Kidney epithelial cell (primary cell): ENCODE measurements at regions not wholly inside any gene's neighbourhood (a gene's known extent, or its start where the extent isn't known, plus 50 kb on each side); places are given as distances from the start of the nearest gene placed in this dataset.
A peak's percentile ranks its signal among the peaks of the same experiment; 100 is the strongest.

ENCODE experiments used
- DNase-seq: peaks from one replicate; pipeline ENCODE4 v3.0.0-alpha.2; 2010; ENCODE audit warnings: low read depth
- H3K27me3 ChIP-seq: 2 replicates; pipeline ENCODE4 v1.6.0; 2011; ENCODE audit warnings: low read length; ENCODE audit not compliant: control insufficient read depth, insufficient read depth
- H3K36me3 ChIP-seq: 2 replicates; pipeline ENCODE4 v1.5.1; 2011; ENCODE audit warnings: low read length; ENCODE audit not compliant: control insufficient read depth, insufficient read depth
- H3K4me3 ChIP-seq: 2 replicates; pipeline ENCODE4 v1.5.1; 2011; ENCODE audit warnings: low read depth, mild to moderate bottlenecking, control low read depth, low read length
- CTCF ChIP-seq: IDR thresholded peaks from 2 replicates; pipeline ENCODE4 v1.5.1; 2011; ENCODE audit warnings: mild to moderate bottlenecking, moderate library complexity, low read length, control low read depth, inconsistent platforms; ENCODE audit not compliant: insufficient read depth, poor library complexity, severe bottlenecking

- no peaks in the 10 kb centered on the region for H3K27me3 ChIP-seq
- TF ChIP-seq CTCF = peak; percentile 40
- no peak overlapping the region for H3K4me3 ChIP-seq
- DNase-seq = no peak
- H3K36me3 ChIP-seq = no peaks in the 10 kb centered on the region
These were observed 296.5 kb upstream of the GYPC start for GRCh38 chr2:126359494-126359893.

- Histone ChIP-seq H3K4me3 (no peak overlapping the region), H3K36me3 (no peaks in the 10 kb centered on the region), H3K27me3 (no peaks in the 10 kb centered on the region)
- DNase-seq = no peak
- no peak for TF ChIP-seq CTCF
These were observed 288.6 kb upstream of the GYPC start for GRCh38 chr2:126367361-126367760.

GRCh38 chr2:126368758-126369157 lies 287.2 kb upstream of the GYPC start:
- no peak for DNase-seq
- H3K4me3 ChIP-seq = no peak overlapping the region
- no peaks in the 10 kb centered on the region for H3K36me3 ChIP-seq
- no peaks in the 10 kb centered on the region for H3K27me3 ChIP-seq
- no peak for TF ChIP-seq CTCF

- DNase-seq = no peak
- H3K4me3 ChIP-seq = no peak overlapping the region
- TF ChIP-seq CTCF = no peak
- H3K27me3 ChIP-seq = no peaks in the 10 kb centered on the region
- no peaks in the 10 kb centered on the region for H3K36me3 ChIP-seq
These were observed 285.8 kb upstream of the GYPC start for GRCh38 chr2:126370201-126370600.

GRCh38 chr2:126372406-126372805 lies 283.6 kb upstream of the GYPC start:
- TF ChIP-seq CTCF = no peak
- Histone ChIP-seq H3K36me3 (no peaks in the 10 kb centered on the region), H3K27me3 (no peaks in the 10 kb centered on the region), H3K4me3 (no peak overlapping the region)
- DNase-seq = no peak

GRCh38 chr2:126378176-126378575 lies 277.8 kb upstream of the GYPC start:
- Histone ChIP-seq H3K27me3 (no peaks in the 10 kb centered on the region), H3K4me3 (no peak overlapping the region), H3K36me3 (no peaks in the 10 kb centered on the region)
- no peak for DNase-seq
- TF ChIP-seq CTCF = no peak
